Left lung (tissue), 4 donors: ENCODE measurements at regions not wholly inside any gene's neighbourhood (a gene's known extent, or its start where the extent isn't known, plus 50 kb on each side); places are given as distances from the start of the nearest gene placed in this dataset.

Experiments
- ATAC-seq: fragments of 200-7000 bp; cut with Tn5 transposase; one replicate; pipeline ENCODE4 v1.9.1; 2020; ENCODE audit warnings: moderate library complexity
- DNase-seq, 4 donors: peaks; one replicate each; pipeline ENCODE4 v3.0.0-alpha.2; 2013 to 2020
- H3K27ac ChIP-seq, 2 donors: fragments of 200-600 bp; sonication (generic) in 1 of 2; one replicate each; pipeline versions ENCODE4 v1.5.0 to v1.8.0; 2020 to 2021
- H3K27me3 ChIP-seq, 2 donors: fragments of 200-600 bp; sonication (generic) in 1 of 2; one replicate each; pipeline versions ENCODE4 v1.5.0 to v1.8.0; 2020 to 2021
- H3K36me3 ChIP-seq, 2 donors: fragments of 200-600 bp; sonication (generic) in 1 of 2; one replicate each; pipeline versions ENCODE4 v1.5.0 to v1.8.0; 2020 to 2021
- H3K4me1 ChIP-seq, 2 donors: fragments of 200-600 bp; one replicate each; pipeline ENCODE4 v1.8.0; 2021
- H3K4me3 ChIP-seq, 2 donors: fragments of 200-600 bp; sonication (generic) in 1 of 2; one replicate each; pipeline versions ENCODE4 v1.5.0 to v1.8.0; 2020 to 2021; ENCODE audit warnings: mild to moderate bottlenecking in 1 of 2
- H3K9me3 ChIP-seq, 2 donors: fragments of 200-600 bp; sonication (generic) in 1 of 2; one replicate each; pipeline versions ENCODE4 v1.5.0 to v1.8.0; 2020 to 2021
- CTCF ChIP-seq, 2 donors: fragments of 200-600 bp; sonication (generic) in 1 of 2; IDR thresholded peaks; one replicate each; pipeline versions ENCODE4 v1.5.0 to v1.8.0; 2021; ENCODE audit warnings: antibody characterized with exemption in 2 of 2
- intact Hi-C, 2 donors: fragments of 100-400 bp; cut with DNase I; formaldehyde crosslinking; loops; one replicate each; pipeline versions ENCODE4 v1.11.2 to v1.14.2; 2022
- donor health status: DM: no; HTN: yes; CAD: no.
- donor health status: DM: no; HTN: no; CAD: no.

- no peak overlapping the region for H3K4me3 ChIP-seq
- no peak for DNase-seq
- intact Hi-C loops = no loop called here
- TF ChIP-seq CTCF (IDR thresholded peaks at IDR 0.05) = no peak
- ATAC-seq = no peak
- no peaks in the 10 kb centered on the region for H3K36me3 ChIP-seq
- H3K4me1 ChIP-seq = no peaks in the 10 kb centered on the region
- no peak overlapping the region for H3K27ac ChIP-seq
- no peaks in the 10 kb centered on the region for H3K27me3 ChIP-seq
- H3K9me3 ChIP-seq = no peaks in the 10 kb centered on the region
Measured at GRCh38 chr6:113529196-113529595, 327.9 kb upstream of the MARCKS start.

- no peak for TF ChIP-seq CTCF (IDR thresholded peaks at IDR 0.05)
- intact Hi-C loops = no loop called here
- Histone ChIP-seq H3K4me3 (no peak overlapping the region), H3K36me3 (no peaks in the 10 kb centered on the region), H3K27ac (no peak overlapping the region), H3K9me3 (no peaks in the 10 kb centered on the region), H3K27me3 (no peaks in the 10 kb centered on the region), H3K4me1 (no peaks in the 10 kb centered on the region)
- DNase-seq (no peak), ATAC-seq (no peak)
Measured at GRCh38 chr6:113529879-113530278, 327.3 kb upstream of the MARCKS start.

- Histone ChIP-seq H3K36me3 (no peaks in the 10 kb centered on the region), H3K27ac (no peak overlapping the region), H3K4me3 (no peak overlapping the region), H3K4me1 (no peaks in the 10 kb centered on the region), H3K9me3 (no peaks in the 10 kb centered on the region), H3K27me3 (no peaks in the 10 kb centered on the region)
- no peak for ATAC-seq
- DNase-seq = no peak
- no peak for TF ChIP-seq CTCF (IDR thresholded peaks at IDR 0.05)
- intact Hi-C loops = no loop called here
Measured at GRCh38 chr6:113530769-113531168, 326.4 kb upstream of the MARCKS start.

- Histone ChIP-seq H3K27ac (no peak overlapping the region), H3K4me1 (no peaks in the 10 kb centered on the region), H3K27me3 (no peaks in the 10 kb centered on the region), H3K36me3 (no peaks in the 10 kb centered on the region), H3K9me3 (no peaks in the 10 kb centered on the region), H3K4me3 (no peak overlapping the region)
- DNase-seq = no peak
- intact Hi-C loops = no loop called here
- TF ChIP-seq CTCF (IDR thresholded peaks at IDR 0.05) = no peak
- no peak for ATAC-seq
Measured at GRCh38 chr6:113539202-113539601, 317.9 kb upstream of the MARCKS start.

GRCh38 chr6:113539623-113540022 lies 317.5 kb upstream of the MARCKS start:
- DNase-seq (no peak), ATAC-seq (no peak)
- Histone ChIP-seq H3K4me3 (no peak overlapping the region), H3K36me3 (no peaks in the 10 kb centered on the region), H3K27me3 (no peaks in the 10 kb centered on the region), H3K27ac (no peak overlapping the region), H3K4me1 (no peaks in the 10 kb centered on the region), H3K9me3 (no peaks in the 10 kb centered on the region)
- intact Hi-C loops = no loop called here
- no peak for TF ChIP-seq CTCF (IDR thresholded peaks at IDR 0.05)
